IMR-90 (cell line): ENCODE measurements at regions not wholly inside any gene's neighbourhood (a gene's known extent, or its start where the extent isn't known, plus 50 kb on each side); places are given as distances from the start of the nearest gene placed in this dataset.
A peak's percentile ranks its signal among the peaks of the same experiment; 100 is the strongest.

Source experiments
- ATAC-seq: fragments of 200-7000 bp; cut with Tn5 transposase; 2 replicates; pipeline ENCODE4 v1.9.1; 2020; ENCODE audit warnings: low read depth, mild to moderate bottlenecking, moderate library complexity
- BruUV-seq: library from RNA; stranded (reverse); fragments of 400-500 nt; replicated peaks from 2 replicates; lab custom pipeline; 2021; lab: Mats Ljungman, UMichigan
- CTCF ChIA-PET: fragments of 300-600 bp; formaldehyde crosslinking; extraction: SDS; loops from one replicate; lab custom pipeline; 2021; ENCODE audit warnings: antibody characterized with exemption; lab: Yijun Ruan, JAX
- POLR2A ChIA-PET: fragments of 300-600 bp; sonication (Branson Sonifier 250); formaldehyde crosslinking; loops from one replicate; lab custom pipeline; 2022; ENCODE audit warnings: antibody characterized with exemption; ENCODE audit not compliant: unreplicated experiment; lab: Charles Lee
- DNase-seq: peaks from one replicate; pipeline ENCODE4 v3.0.0; 2013
- H2AFZ ChIP-seq: replicated peaks from 2 replicates; pipeline ENCODE3; 2013; ENCODE audit warnings: low read length, mild to moderate bottlenecking; ENCODE audit not compliant: poor library complexity
- H2AK5ac ChIP-seq: 2 replicates; pipeline ENCODE4 v1.6.1; 2013; ENCODE audit warnings: low read depth, low read length, inconsistent platforms
- H2AK9ac ChIP-seq: replicated peaks from 2 replicates; pipeline ENCODE3; 2013; ENCODE audit warnings: mild to moderate bottlenecking, low read depth, low read length, moderate library complexity; ENCODE audit not compliant: poor library complexity
- H2BK120ac ChIP-seq: 2 replicates; pipeline ENCODE4 v1.6.1; 2013; ENCODE audit warnings: low read depth, low read length, inconsistent platforms
- H2BK15ac ChIP-seq: 3 replicates; pipeline ENCODE4 v1.6.1; 2013; ENCODE audit warnings: low read depth, low read length, inconsistent platforms
- H2BK20ac ChIP-seq: 2 replicates; pipeline ENCODE4 v1.6.1; 2013; ENCODE audit warnings: low read depth, mild to moderate bottlenecking, inconsistent platforms, low read length, moderate library complexity
- H2BK5ac ChIP-seq: 2 replicates; pipeline ENCODE4 v1.6.1; 2013; ENCODE audit warnings: mild to moderate bottlenecking, low read depth, low read length, inconsistent platforms; ENCODE audit not compliant: poor library complexity, severe bottlenecking
- H3K14ac ChIP-seq: replicated peaks from 2 replicates; pipeline ENCODE4 v1.6.1; 2013; ENCODE audit warnings: low read depth, low read length, inconsistent platforms
- H3K18ac ChIP-seq: 2 replicates; pipeline ENCODE4 v1.6.1; 2013; ENCODE audit warnings: low read depth, low read length, control low read depth
- H3K23ac ChIP-seq: 2 replicates; pipeline ENCODE4 v1.6.1; 2013; ENCODE audit warnings: low read depth, low read length, inconsistent platforms
- H3K27ac ChIP-seq: 2 replicates; pipeline ENCODE4 v1.5.1; 2013; ENCODE audit warnings: mild to moderate bottlenecking, control low read depth, low read length; ENCODE audit not compliant: insufficient read depth
- H3K27me3 ChIP-seq: 2 replicates; pipeline ENCODE4 v1.6.1; 2013; ENCODE audit warnings: low read length; ENCODE audit not compliant: control insufficient read depth, insufficient read depth
- H3K36me3 ChIP-seq: 2 replicates; pipeline ENCODE4 v1.6.1; 2013; ENCODE audit warnings: low read length, mixed read lengths; ENCODE audit not compliant: control insufficient read depth, insufficient read depth
- H3K4ac ChIP-seq: 2 replicates; pipeline ENCODE4 v1.6.1; 2013; ENCODE audit warnings: low read depth, low read length, inconsistent platforms
- H3K4me1 ChIP-seq: 2 replicates; pipeline ENCODE4 v1.6.1; 2013; ENCODE audit warnings: low read length, mixed read lengths; ENCODE audit not compliant: control insufficient read depth, insufficient read depth
- H3K4me2 ChIP-seq: 2 replicates; pipeline ENCODE4 v1.6.1; 2013; ENCODE audit warnings: low read depth, mild to moderate bottlenecking, control low read depth, low read length, moderate library complexity
- H3K4me3 ChIP-seq: 2 replicates; pipeline ENCODE4 v1.5.1; 2013; ENCODE audit warnings: low read depth, mild to moderate bottlenecking, control low read depth, low read length, moderate library complexity; ENCODE audit not compliant: insufficient read depth
- H3K56ac ChIP-seq: 2 replicates; pipeline ENCODE4 v1.6.1; 2013; ENCODE audit warnings: low read length, inconsistent platforms; ENCODE audit not compliant: insufficient read depth; ENCODE audit errors: extremely low read depth
- H3K79me1 ChIP-seq, 2 experiments: 2 replicates each; pipeline ENCODE4 v1.6.1; 2013; ENCODE audit warnings: low read length in 2 of 2, inconsistent platforms in 1 of 2, low read depth in 1 of 2
- H3K9ac ChIP-seq: 2 replicates; pipeline ENCODE4 v1.6.1; 2013; ENCODE audit warnings: low read depth, low read length, control low read depth
- H3K9me1 ChIP-seq: 2 replicates; pipeline ENCODE4 v1.6.1; 2013; ENCODE audit warnings: low read length, inconsistent platforms; ENCODE audit not compliant: insufficient read depth
- H3K9me3 ChIP-seq: 2 replicates; pipeline ENCODE4 v1.6.1; 2013; ENCODE audit warnings: low read length; ENCODE audit not compliant: control insufficient read depth, insufficient read depth
- H4K20me1 ChIP-seq: 2 replicates; pipeline ENCODE4 v1.6.1; 2013; ENCODE audit warnings: low read length, inconsistent platforms; ENCODE audit not compliant: insufficient read depth
- H4K5ac ChIP-seq: 2 replicates; pipeline ENCODE4 v1.6.1; 2013; ENCODE audit warnings: mild to moderate bottlenecking, low read depth, low read length, control low read depth
- H4K8ac ChIP-seq, 2 experiments: 2 replicates each; pipeline ENCODE4 v1.6.1; 2013; ENCODE audit warnings: low read depth in 2 of 2, low read length in 2 of 2, control low read depth in 1 of 2, inconsistent platforms in 1 of 2
- H4K91ac ChIP-seq: 2 replicates; pipeline ENCODE4 v1.6.1; 2013; ENCODE audit warnings: low read depth, low read length, inconsistent platforms; ENCODE audit not compliant: insufficient read depth
- CHD1 ChIP-seq: IDR thresholded peaks from 2 replicates; pipeline ENCODE4 v1.6.1; 2012; ENCODE audit warnings: low read depth, low read length, improper control_type of control experiment
- FOS ChIP-seq: fragments of 150-350 bp; IDR thresholded peaks from 2 replicates; pipeline ENCODE4 v1.6.1; 2016; ENCODE audit warnings: low read depth, low read length
- MAFK ChIP-seq: IDR thresholded peaks from 2 replicates; pipeline ENCODE4 v1.6.1; 2012; ENCODE audit warnings: low read depth, low read length, improper control_type of control experiment
- MXI1 ChIP-seq: IDR thresholded peaks from 2 replicates; pipeline ENCODE4 v1.6.1; 2012; ENCODE audit warnings: low read depth, mild to moderate bottlenecking, low read length, moderate library complexity, borderline replicate concordance
- POLR2A ChIP-seq: IDR thresholded peaks from 2 replicates; pipeline ENCODE4 v1.6.1; 2012; ENCODE audit warnings: mild to moderate bottlenecking, low read depth, low read length
- RAD21 ChIP-seq: IDR thresholded peaks from 2 replicates; pipeline ENCODE4 v1.6.1; 2012; ENCODE audit warnings: low read length, improper control_type of control experiment
- RCOR1 ChIP-seq: IDR thresholded peaks from 2 replicates; pipeline ENCODE4 v1.6.1; 2012; ENCODE audit warnings: mild to moderate bottlenecking, low read length, improper control_type of control experiment; ENCODE audit not compliant: insufficient replicate concordance
- RFX5 ChIP-seq: IDR thresholded peaks from 2 replicates; pipeline ENCODE4 v1.8.0; 2012; ENCODE audit warnings: low read depth, mild to moderate bottlenecking, low read length, moderate library complexity
- USF2 ChIP-seq: fragments of 150-350 bp; IDR thresholded peaks from 2 replicates; pipeline ENCODE4 v1.6.1; 2017; ENCODE audit warnings: mild to moderate bottlenecking, antibody characterized with exemption, low read length, low read depth
- WGBS, 2 experiments: methylation state at CpG; one replicate each; pipeline versions ENCODE4 v1.1.5 to v1.1.7; 2013; ENCODE audit warnings: missing lambda C conversion rate in 2 of 2; ENCODE audit not compliant: insufficient read length in 1 of 2; ENCODE audit errors: extremely low coverage in 2 of 2; 5-methylcytosine and 5-hydroxymethylcytosine counted together
- dilution Hi-C: fragments of 300-500 bp; cut with HindIII; formaldehyde crosslinking; loops from one replicate; pipeline ENCODE4 v1.14.3; 2018; ENCODE audit warnings: low sequenced_read_pairs; ENCODE audit not compliant: unreplicated experiment
- in situ Hi-C: fragments of 300-500 bp; cut with MboI; formaldehyde crosslinking; loops from 3 replicates; pipeline ENCODE4 v1.14.3; 2019; ENCODE audit warnings: low sequenced_read_pairs, inconsistent platforms, mixed read lengths
- intact Hi-C: fragments of 100-400 bp; cut with micrococcal nuclease; formaldehyde crosslinking; loops from 2 replicates; pipeline ENCODE4 v1.10.0; 2022
- TF ChIP-seq, protein P1 (sequence below): fragments of 150-350 bp; IDR thresholded peaks from 2 replicates; pipeline ENCODE4 v1.6.1; 2016; ENCODE audit warnings: low read depth, mild to moderate bottlenecking, low read length, moderate library complexity, borderline replicate concordance

GRCh38 chr15:62792986-62793751 lies 249.4 kb upstream of the TPM1 start:
- ATAC-seq (peak; percentile 49), DNase-seq (no peak)
- Histone ChIP-seq H2BK120ac (no peak overlapping the region), H3K79me1 (no peaks in the 10 kb centered on the region), H4K5ac (no peak overlapping the region), H3K4me1 (no peaks in the 10 kb centered on the region), H2BK15ac (no peak overlapping the region), H3K4me2 (no peak overlapping the region), H3K9me3 (no peaks in the 10 kb centered on the region), H3K27me3 (no peaks in the 10 kb centered on the region), H4K20me1 (no peaks in the 10 kb centered on the region), H3K4me3 (no peak overlapping the region), H2AK9ac (no peak overlapping the region), H3K18ac (no peak overlapping the region), H3K9ac (no peak overlapping the region), H3K9me1 (peaks cover 2% of the 10 kb centered on the region; the same call in 1 of the 2 replicates), H3K36me3 (peaks cover 5% of the 10 kb centered on the region), H2AK5ac (no peak overlapping the region), H3K14ac (no peak overlapping the region), H3K56ac (no peak overlapping the region), H2AFZ (no peak overlapping the region), H4K91ac (no peak overlapping the region), H2BK20ac (no peak overlapping the region), H3K4ac (no peak overlapping the region; the same call in 1 of the 2 replicates), H3K27ac (no peak overlapping the region), H4K8ac (no peak overlapping the region), H2BK5ac (no peak overlapping the region), H3K23ac (no peak overlapping the region)
- POLR2A ChIA-PET = no interaction called here
- dilution Hi-C loops (no loop called here), intact Hi-C loops (no loop called here), in situ Hi-C loops (no loop called here)
- BruUV-seq = no TSS peak
- 83% methylated on average over 1 of the region's 6 CpGs; no CpG with 5 or more reads in 1 of the 2 experiments for WGBS, 2 experiments
- CTCF ChIA-PET = interaction anchor here (0.5 to 0.7 kb wide), 2 partner anchors 63 to 80 kb away, joined by 3 read pairs; no protein-coding TSS in a partner anchor
- TF ChIP-seq, protein P1, sequence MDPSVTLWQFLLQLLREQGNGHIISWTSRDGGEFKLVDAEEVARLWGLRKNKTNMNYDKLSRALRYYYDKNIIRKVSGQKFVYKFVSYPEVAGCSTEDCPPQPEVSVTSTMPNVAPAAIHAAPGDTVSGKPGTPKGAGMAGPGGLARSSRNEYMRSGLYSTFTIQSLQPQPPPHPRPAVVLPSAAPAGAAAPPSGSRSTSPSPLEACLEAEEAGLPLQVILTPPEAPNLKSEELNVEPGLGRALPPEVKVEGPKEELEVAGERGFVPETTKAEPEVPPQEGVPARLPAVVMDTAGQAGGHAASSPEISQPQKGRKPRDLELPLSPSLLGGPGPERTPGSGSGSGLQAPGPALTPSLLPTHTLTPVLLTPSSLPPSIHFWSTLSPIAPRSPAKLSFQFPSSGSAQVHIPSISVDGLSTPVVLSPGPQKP = no peak
- TF ChIP-seq CHD1 (no peak), POLR2A (no peak), RFX5 (no peak), MXI1 (no peak), RAD21 (no peak), RCOR1 (no peak), USF2 (no peak), MAFK (no peak), FOS (no peak)
